T follicular helper cell (primary cell): ENCODE measurements at regions not wholly inside any gene's neighbourhood (a gene's known extent, or its start where the extent isn't known, plus 50 kb on each side); places are given as distances from the start of the nearest gene placed in this dataset.
"Not testable (repeated sequence)": the region's sequence is repeated elsewhere in the genome, so short reads cannot be mapped to it uniquely, and the experiment has no call there.

Source experiments
- DNase-seq: peaks from one replicate; pipeline ENCODE4 v3.0.0-alpha.2; 2020; ENCODE audit warnings: low read depth

DNA sequence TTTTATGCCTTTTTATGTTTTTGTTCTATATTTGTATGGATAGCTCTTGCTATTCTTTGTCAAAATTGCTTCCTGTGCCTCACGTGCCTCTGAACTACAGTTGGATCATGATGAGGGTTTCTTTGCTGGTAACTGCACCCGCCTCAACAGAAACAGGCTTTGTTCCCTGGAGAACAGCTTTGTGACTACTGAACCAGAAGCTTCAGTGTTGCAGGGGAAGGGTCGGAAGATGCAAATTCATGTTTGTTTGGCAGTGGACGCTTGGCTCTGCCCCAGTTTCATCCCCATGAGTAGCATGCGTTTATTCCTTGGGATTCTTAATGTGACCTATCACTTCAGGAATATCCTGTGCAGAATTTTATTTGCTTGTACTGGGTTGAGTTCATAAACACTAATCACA lies 959.1 kb upstream of the WWC1 start:
- DNase-seq = no peak

DNA sequence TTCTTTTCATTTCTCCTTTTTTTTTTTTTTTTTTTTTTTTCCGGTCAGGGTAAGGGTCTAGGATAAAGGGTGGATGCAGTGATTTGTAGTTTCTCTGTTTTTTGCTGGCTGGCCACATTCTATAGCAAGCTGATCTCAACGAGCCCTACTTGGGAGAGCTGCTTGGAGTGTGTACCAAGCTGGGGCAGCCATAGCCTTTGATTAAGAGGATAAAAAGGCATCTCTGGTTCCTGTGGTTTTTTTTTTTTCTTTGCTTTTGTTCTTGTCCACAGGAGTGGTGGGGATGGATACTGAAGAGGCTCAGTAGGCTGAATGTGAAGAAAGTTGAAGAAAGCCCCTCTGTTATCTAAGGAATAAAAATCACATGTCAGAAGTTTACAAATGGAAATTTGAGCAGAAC lies 955.3 kb upstream of the WWC1 start:
- DNase-seq = no peak

DNA sequence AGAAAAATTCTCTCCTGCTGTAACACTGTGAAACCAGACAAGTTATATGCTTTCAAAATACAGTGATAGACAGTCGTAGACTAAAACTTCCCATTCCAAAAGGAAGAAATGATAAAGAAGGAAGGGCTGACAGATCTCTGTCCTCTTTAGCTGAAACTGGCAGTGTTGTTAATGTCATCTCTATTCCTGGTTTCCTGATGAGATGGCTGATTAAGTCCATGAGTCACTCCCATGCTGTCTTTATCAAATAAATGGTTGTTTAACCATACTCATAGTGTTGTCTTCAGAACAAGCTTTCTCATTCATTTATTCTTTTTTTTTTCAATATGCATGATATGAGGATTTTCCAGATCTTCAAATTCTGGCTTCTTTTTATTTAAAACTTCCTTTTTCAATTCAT lies 952.2 kb upstream of the WWC1 start:
- no peak for DNase-seq

DNA sequence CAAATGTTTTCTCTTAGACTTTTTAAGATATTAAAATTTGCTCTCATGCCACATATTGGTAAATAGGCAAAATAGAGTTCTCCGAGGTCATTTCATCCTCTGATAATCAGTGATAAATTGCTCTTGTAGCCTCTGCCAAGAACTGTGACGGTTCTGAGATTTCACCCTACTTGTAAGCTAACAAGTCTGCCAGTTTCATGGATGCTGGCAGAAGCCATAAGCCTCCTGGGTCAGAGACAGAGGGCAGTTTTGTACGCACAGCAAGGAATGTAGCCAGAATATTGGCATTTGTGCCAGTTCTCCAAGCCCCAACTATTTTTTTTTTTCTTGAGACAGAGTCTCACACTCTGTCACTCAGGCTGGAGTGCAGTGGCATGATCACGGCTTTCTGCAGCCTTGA lies 945.0 kb upstream of the WWC1 start:
- DNase-seq = no peak

DNA sequence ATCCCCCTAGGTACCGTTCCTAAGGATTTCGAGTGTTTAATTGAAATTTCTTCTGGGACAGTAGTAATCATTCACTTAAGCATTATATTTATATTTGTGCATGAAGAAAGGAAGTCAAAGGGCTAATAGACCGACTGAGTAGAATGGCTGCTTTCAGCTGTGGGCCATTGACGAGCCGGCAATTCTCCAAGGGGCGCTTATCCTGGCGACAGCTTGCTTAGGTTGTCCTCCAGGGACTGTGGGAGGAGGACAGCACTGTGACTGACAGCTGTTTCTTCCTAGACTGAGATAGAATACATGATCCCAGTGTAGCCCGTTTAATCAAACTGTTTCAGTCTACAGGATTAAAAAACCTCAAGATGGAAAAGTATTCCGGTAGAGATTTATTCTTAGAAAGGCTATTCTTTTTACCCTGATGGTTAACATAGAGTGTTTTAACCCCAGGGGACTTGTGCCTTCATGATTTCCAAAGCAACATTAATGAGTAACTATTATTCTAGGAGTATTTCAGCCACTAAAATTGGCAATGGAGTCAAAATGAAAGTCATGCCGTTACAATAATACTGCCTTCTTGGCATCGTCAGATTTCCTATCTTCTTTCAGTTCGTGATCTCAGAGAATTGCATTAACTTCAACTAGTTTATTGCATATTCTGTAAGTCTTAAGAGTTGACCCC lies 943.1 kb upstream of the WWC1 start:
- no peak for DNase-seq

DNA sequence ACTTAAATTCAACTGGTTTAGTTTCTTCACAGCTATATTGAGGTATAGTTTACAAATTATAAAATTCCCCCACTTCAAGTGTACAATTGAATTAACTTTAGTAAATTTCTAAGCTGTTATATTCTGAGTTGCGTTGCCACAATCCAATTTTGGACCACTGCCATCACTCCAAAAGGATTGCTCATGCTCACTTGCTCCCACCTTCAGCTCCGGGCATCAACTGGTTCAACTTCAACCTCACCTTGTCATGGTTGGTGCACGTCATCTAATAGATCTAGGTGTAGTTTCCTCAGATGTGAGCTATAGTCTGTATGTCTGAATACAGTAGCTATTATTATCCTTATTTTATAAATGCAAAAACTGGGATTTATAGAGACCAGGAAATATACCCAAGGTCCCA lies 942.5 kb upstream of the WWC1 start:
- DNase-seq = no peak

DNA sequence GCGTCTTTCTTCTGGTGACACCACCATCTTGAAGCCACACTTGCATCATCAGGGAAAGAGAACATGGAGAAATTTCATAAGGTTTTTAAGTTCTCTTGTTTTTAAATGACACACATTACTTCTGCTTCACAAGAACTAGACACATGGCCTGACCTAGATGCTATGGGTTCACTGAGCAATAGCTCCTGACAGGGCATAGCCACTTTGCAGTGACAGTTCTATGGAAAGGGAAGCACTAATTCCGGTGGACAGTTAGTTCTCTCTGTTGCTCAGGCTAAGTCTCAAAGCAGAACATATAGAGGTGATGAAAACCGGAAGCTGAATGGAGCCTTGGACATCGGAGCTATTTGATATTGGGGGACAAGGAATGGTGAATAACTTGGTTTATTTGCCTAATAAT lies 940.1 kb upstream of the WWC1 start:
- no peak for DNase-seq

DNA sequence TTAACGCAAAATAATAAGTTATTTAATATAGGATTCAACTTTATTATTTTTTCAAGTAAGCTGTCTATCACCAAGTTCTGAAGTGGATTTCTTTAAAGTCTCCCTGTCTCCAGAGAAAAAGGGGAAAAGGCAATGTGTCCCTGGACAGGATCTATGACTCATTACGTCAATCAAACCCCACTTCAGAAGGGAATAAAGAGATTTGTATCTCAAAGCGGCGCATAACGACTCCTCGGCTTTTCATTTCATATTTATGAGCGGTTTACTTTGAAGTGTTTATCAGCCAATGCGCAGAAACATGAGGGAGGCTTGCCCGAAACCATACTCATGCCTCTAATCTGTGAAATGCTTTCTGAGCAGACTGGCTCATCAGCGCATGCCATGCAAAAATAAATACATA lies 938.6 kb upstream of the WWC1 start:
- DNase-seq = no peak

DNA sequence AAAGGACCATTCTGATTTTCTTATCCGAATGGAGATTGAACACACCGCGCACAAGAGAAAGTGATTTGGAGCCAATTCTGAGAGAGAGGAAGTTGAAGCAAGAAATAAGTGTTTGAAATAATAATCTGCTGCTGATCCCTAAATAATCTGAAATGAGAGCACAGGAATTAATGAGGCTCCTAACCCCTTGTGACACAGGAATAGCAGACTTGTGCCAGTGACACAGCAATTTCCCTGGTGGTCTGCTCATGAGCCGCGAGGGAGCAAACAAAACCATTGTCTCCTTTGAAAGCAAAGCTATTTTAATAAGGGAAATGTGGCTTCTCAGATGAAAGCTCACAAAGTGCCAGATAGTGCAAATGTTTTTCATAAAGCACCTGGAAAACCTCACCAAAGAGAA lies 936.1 kb upstream of the WWC1 start:
- no peak for DNase-seq

DNA sequence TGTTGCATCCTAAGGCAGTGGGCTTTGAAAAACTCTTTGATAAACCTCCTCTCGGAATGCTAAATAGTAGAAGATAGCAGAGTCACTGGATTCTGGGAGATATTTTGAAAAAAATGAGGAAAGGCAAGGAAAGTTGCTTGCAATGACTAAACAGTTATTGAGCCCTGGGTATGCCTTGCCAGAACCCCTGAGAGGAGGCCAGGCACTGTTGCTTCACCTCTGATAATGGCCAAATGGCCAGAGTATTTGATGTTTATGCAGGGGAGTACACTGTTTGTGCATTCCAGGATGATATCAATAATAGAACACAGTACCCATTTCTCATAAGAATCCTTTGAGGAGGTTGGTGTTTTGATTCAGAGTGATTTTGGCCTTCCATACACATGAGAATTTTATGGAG lies 935.1 kb upstream of the WWC1 start:
- no peak for DNase-seq

DNA sequence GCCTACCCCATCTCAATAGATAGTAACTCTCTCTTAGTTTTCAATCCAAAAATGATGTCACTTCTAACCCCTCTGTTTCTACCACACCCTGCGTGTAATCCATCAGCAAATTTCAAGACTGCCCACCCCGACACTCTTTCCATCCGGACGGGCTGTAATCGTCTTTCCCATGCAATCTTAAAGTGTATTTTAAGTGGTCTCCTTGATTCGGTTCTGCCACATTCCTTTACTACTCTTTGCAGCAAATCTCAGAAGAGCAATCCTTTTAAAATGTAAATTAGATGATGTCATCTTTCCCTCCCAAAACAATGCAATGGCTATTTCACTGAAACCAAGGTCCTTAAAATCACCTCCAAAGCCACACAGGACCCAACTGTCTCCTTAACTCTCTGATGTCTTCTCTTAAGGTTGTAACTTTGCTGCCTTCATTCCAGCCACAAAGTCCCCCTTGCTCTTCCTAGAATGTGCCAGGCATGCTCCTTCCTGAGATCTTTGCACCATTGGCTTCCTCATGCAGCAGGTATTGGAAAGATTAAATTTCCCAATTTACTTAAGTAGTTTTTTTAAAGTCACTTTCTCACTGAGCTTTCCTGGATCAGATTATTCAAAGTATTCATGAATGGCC lies 932.5 kb upstream of the WWC1 start:
- DNase-seq = no peak

DNA sequence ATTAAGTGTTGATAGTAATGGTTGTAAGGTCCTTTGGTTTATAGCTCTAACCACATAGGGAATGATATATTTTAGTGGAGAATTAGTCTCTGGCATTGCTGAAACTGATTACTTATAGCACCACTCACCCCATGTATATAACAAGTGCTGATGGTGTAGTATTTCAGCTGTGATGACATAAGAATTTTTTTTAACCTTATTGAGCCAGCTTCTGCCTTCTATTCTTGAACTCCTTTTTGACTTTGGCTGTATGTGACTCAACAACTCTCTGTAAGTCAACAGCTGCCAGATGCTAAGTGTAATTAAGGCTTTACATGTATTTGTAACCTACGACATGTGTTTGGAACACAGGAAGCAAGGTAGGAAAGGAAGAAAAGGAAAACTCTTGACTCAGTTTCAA lies 929.6 kb upstream of the WWC1 start:
- no peak for DNase-seq

DNA sequence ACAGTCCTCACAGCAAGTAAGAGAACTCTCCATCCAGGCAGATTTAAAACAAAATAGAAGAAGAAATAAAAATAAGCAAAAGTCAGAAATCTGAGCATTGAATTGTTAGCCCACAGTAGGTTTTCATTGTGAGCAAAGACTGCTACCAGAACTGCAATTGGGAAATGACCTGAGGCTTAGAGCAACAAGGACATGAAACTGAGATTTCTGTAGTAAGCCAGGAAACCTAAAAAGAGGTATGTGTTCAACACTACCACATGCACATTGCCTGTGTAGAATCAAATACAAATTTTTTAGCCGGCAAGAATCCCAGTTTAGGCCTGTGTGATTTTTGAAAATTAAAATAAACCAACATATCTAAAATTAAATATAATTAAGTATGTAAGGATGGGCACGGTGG lies 928.4 kb upstream of the WWC1 start:
- no peak for DNase-seq

DNA sequence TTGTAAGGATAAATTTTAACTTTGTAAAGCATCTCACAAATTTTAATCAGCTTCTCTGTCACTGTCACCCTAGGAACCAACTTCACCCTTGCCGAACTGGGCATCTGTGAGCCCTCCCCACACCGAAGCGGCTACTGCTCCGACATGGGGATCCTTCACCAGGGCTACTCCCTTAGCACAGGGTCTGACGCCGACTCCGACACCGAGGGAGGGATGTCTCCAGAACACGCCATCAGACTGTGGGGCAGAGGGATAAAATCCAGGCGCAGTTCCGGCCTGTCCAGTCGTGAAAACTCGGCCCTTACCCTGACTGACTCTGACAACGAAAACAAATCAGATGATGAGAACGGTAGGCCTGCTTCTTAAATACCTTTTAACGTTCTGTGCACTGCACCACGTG lies 916.3 kb upstream of the WWC1 start:
- DNase-seq = no peak

DNA sequence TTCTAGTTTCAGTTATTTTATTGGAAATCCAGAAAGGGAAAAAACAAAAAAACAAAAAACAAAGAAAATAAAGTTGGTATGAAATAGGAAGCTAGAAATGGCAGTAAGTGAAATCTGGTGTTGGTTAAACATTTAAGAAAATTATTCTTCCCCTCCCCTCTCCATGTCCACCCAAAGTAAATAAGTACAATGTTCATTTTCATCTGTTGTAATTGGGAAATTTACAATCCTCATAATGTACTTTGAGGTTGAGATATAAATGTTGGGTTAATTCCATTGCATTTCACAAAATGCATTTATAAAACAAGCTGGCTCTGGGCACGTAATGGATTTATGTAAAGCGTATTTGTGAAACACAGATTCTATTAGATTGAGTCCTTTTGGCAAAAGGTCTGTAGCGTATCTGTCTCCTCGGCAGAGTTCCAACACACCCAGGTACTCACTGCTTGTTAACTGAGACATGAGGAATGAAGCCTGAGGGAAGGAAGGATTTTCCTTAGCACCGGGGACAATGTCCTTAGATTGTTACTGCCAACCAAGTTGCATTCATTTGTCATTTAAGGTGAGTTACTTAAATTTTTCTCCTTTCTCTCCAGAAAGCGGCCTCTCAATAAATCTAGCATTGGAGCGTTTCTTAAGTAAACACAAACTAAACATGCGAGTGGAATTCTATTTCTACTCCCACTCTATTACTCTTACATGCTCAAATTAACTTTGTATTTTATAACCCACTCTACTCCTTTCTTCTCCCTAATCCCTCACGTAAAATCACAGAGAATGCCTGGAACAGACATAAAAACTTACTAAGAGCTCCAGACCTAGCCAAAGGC lies 912.3 kb upstream of the WWC1 start:
- DNase-seq = no peak

DNA sequence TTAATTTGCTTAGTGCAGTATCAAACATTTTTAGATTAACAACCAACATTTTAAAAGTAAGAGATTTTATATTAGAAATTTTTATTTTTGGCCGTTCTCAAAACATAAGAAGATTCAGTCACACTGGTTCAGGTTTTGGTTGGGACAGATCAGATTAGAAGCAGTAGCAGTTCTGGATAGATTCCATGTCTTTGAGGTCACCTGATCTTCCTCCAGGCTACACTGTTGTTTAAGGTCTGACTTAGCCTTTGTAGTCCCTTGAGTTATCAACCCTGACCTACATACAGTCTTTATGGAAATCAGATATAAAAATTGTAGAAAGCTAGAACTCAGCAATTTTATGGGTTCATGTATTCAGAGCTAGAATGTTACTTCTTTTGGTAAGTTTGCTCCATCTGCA lies 910.0 kb upstream of the WWC1 start:
- no peak for DNase-seq

DNA sequence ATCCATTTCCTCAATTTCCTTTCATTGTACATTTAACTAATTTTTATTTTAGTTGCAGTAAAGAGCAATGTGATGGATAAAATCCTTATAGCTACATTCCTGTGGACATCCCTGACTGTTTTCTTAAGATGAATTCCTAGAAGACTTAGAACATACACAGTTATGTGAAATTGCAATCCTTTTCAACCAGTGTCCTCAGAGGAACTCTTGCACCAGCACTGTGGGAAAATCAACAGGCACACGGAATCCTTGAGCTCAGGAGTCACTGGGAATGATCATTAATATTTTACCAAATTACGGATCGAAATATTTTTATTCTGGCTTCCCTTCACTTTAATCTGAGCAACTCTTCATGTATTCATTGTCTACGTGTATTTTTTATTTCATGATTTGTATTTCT lies 901.9 kb upstream of the WWC1 start:
- no peak for DNase-seq

DNA sequence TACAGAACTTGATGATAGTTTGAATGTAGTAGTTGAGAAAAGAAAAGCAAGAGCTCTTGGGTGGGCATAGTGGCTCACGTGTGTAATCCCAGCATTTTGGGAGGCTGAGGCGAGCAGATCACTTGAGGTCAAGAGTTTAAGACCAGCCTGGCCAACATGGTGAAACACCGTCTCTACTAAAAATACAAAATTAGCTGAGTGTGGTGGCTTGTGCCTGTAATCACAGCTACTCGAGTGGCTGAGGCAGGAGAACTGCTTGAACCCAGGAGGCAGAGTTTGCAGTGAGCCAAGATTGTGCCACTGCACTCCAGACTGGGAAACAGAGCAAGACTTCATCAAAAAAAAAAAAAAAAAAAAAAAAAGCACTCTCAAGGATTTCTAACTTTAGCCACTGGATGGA lies 900.2 kb upstream of the WWC1 start:
- not testable (repeated sequence) for DNase-seq

DNA sequence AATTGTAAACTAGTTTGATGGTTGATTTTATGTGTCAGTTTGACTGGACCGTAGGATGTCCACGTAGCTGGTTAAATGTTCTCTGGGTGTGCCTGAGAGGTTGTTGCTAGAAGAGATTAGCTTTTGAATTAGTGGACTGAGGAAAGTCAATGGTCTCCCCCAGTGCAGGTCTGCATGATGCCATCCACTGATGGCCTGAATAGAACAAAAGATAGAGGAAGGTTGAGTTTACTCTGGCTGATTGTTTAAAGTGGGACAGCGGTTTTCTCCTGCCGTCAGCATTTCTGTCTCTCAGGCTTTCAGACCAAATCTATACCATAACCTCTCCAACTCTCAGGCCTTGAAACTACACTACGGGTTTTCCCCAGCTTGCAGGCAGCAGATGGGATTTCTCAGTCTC lies 899.2 kb upstream of the WWC1 start:
- DNase-seq = no peak

DNA sequence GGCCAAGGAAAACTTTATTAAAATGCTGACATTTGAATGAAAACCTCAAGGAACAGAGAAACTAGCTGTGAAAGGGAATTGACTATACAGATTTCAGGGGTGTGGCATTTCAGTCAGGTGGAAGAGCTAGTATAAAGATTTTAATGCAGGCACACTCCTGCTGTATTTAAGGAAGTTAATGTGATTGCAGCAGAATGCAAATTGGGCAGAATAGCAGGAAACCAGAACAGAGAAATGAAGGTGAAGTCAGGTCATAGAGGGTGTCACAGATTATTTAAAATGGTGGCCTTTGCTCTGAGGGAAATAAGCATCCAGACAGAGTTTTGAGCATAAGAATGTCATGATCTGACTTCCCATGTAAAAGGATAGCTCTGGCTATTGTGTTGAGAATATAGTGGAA lies 898.1 kb upstream of the WWC1 start:
- no peak for DNase-seq

DNA sequence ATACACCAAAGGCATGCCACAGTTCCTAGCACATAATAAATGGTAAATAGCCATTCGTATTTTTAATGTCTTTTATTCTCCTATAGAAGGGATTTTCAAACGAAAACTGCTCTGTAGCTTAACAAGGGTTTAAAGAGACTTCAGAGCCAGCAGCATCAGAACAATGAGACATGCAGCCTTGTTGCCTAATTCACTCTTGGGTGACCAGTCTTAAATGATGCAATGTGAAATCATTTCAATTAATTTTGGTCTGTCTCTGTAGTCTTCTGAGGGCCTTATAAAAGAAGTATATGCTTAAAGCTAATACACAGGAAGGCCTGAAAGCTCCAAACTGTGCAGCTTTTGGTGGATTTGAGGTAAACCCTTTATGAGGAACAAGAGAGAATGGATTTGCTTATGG lies 888.8 kb upstream of the WWC1 start:
- no peak for DNase-seq

DNA sequence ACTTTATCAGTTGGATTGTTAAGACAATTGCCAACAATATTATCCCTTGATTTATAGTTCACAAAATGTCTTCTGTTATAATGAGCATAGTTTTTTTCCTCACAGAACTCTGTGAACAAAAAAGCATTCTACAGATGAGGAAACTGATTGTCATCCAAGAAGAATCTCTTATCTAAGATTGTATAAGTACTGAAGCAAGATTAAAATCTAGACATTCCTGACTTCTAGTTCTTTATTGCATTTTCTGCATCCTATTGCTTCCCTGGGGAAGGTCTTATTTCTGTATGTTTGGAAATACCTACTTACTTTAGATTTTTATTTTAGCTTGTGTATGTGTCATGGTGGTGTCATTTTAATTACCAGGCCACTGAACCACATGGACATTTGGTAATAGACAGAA lies 884.9 kb upstream of the WWC1 start:
- DNase-seq = no peak

DNA sequence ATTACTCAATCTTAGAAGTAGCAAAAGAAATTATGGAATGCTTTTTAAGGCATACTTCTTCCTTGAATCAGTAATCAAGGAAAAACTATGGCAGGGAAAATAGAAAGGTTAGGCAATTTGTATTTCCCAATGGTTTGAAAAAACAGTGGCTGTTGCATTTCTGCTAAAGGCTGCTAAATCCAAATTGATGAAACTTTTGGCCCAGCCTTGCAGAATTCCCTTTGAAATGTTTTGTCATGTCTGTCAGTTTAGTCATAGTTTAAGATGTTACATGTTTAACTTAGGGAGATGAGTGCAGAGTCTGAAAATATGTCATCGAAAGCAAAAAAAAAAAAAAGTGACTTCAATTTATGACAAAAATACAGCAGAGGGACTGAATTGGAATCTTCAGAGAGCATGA lies 878.9 kb upstream of the WWC1 start:
- DNase-seq = no peak
